NCI-H2107 treated with DMSO at 0.1 percent for 48 hours (cell line): ENCODE measurements at regions not wholly inside any gene's neighbourhood (a gene's known extent, or its start where the extent isn't known, plus 50 kb on each side); places are given as distances from the start of the nearest gene placed in this dataset.
"Not testable (repeated sequence)": the region's sequence is repeated elsewhere in the genome, so short reads cannot be mapped to it uniquely, and the experiment has no call there.

Source experiments
- DNase-seq: peaks from one replicate; lab custom pipeline; 2025; ENCODE audit not compliant: unreplicated experiment; lab: John Stamatoyannopoulos, UW

DNA sequence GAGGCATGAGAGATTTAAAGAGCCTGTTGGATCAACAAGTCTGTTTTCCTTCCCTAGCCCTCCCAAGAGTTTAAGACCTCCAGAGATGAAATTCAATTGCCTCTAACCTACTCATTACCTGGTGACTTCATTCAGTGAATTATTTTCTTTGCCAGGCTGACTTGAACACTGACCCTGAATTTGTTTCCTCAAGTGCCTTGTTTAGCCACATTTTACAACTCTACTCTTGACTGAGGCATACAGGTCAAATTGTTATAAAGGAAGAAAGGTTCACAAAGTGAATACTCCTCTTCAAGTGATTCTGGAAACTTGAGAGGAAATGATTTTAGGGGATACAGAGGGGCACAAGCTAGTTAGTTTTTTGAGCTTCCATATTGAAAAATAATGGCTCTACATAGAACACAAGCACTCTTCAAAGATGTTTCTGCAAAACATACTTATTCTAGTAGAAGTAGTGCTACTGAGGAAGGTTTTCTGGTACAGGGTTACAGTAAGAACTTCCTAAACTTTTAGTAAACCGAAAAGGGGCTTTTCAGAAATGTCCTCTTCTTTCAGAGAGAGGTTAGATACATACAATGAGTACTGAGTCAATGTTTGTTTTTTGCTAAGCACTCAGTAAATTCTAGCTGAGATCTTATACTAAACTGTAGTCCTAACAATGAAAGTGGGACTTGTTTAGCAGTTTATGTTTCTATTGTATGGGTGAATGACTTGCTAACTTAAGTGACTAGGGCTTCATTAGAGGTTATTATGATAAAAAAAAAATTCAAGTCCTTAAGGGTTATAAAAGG, 137.4 kb upstream of the SATB1 start:
- DNase-seq: no peak

DNA sequence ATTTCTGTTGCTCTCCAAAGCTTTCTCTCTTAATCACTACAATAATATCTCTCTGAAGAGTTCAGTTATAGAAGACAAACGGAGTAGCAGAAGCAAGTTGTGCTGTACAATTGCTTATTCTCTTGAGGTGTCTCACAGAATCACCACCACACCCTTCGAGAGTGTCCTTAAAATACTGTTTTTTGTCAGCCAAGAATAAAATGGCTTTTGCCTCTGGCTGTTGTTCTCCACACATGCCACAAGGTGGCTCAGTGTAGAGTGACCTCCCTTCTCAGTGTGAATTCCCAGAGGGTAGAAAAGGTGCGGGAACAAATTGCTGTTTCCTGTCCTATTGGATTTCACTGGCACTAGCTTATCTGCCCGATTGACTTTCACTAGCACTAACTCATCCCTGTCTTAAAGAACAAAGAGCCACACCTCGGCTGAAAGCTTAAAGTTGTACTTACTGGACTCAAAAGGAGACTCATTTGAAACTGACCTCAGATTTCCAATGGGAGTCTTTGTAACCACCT, 134.2 kb upstream of the SATB1 start:
- peak; percentile 59 for DNase-seq

DNA sequence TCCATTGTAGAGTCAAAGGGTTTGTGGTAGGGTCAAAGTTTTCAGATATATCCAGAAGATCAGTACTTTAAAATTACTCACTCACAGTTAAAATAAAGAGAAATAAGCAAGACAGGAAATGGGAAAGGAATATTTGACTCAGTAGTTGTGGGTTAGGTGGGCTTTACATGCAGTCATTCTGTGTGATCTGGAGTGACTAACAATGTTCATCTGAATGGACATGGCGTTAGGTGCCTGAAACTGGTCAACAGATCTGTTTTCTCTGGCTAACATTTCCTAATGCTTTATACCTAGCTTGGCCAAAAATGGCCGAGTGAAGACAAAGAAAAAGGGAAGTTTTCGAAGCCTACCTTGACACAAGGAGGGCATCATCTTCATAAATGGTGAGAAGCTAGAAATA, 133.4 kb upstream of the SATB1 start:
- no peak for DNase-seq

DNA sequence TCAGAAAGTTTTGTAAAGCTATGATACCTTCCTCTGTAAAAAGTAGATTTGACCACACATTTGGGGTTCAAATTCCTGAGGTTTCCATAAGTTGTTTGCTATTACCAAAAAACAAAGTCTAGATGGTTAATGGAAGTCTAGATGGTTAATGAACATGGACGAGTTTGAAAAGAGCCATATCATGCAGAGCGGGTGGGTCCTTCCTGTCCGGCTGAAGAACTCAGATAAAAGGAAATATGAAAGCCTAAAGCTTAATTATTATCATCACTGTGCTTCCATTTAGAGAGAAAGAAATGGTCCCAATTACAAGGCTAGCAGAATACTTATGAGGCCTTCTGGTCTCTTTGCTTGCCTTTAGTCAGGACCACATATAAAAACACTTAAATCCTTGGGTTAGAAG, 132.1 kb upstream of the SATB1 start:
- DNase-seq: no peak

DNA sequence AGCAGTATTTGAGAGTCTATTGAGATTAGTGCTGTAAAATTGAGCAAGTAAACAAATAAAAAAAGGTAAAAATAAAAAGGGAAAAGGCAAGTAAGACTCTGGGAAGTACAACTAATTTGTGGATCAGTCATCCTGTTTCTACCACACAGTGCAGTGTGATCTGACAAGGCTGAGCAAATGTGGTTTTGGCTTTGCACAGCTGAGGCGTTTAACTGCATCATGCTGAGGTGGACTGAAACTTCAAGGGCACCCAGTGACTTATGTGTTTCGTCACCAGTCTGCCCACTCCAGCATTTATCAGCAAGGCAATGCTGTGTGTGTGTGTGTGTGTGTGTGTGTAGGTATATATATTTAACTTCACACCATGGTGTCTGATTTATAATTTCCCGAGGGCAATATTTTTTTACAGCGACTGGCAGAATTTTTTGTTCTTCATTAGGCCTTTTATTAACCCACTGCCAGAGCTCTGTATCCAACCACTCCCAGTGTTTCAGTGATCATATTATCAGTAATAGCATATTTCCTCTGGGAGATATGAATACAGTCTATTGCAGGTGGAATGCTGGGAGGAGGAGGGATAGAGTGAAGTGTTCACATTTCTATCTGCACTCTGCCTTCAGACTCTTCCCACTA, 131.5 kb upstream of the SATB1 start:
- no peak for DNase-seq

DNA sequence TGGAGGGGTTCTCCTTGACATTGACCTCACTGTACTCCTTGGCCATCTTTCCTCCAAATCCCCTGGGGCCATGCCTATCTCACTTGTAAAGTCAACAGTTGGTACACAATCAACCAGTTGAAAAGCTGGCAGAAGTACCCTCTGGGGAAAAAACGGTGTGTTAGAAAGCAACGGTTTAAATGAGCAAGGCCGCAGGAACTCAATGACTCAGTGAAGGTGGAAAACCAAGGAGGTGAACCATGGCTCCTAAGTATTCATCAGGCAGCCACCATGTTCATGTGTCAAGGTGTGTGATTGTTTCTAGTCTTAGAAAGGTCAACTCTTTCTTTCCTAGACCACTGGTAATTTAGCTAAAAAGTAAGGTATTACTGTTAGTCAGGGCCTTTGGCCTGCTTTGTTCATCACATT, 130.9 kb upstream of the SATB1 start:
- DNase-seq: no peak

DNA sequence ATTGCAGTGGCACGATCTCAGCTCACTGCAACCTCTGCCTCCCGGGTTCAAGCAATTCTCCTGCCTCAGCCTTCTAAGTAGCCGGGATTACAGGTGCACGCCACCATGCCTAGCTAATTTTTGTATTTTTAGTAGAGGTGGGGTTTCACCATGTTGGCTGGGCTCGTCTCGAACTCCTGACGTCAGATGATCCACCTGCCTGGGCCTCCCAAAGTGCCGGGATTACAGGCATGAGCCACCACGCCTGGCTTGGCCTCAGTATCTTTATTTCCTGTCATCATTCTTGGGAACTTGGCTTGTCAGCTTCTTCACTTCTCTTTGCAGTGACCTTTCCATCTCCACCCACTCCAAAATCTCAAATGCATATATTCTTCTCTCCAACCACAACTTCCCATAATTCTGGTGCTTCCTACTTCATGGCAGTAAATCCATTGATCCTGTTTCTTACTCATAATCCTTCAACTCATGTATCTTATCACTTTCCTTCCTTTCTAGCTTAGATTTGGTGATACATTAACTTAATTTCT, 127.5 kb upstream of the SATB1 start:
- not testable (repeated sequence) for DNase-seq

DNA sequence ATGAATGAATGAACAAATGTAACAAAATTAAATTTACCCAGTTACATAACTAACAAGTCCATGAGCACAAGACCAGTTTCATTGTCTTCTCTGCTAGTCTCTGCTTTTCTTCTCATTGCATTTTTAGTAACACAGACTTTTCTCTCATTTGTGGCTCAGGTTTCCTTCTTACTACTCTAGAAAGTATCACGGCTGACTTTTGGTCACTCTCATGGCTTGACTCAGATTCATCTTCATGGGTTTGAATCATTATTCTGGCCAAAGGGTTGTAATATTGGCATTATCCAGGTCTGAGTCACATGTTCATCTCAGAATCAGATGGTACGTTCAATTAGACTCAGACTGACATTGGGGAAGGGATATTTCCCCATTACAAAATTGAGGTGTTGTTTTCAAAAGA, 121.5 kb upstream of the SATB1 start:
- DNase-seq: no peak

DNA sequence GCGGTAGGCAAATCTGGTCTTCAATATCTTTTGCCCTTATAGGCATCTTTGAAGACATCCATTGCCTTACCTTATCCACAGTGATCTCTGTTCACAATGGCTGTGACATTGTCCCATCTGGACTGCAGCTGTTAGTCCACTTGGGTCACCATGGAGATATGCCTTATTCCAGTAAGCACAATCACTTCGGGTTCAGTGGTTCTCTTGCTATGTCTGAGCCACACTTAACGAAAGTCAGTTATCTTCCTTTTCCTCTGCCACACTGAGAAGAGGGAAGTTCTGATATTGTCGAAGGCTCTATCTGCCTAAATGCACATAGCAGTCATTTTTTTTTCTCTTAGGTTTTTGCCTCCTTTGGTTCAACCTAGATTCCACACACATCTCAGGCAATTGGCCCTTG, 119.0 kb upstream of the SATB1 start:
- no peak for DNase-seq

DNA sequence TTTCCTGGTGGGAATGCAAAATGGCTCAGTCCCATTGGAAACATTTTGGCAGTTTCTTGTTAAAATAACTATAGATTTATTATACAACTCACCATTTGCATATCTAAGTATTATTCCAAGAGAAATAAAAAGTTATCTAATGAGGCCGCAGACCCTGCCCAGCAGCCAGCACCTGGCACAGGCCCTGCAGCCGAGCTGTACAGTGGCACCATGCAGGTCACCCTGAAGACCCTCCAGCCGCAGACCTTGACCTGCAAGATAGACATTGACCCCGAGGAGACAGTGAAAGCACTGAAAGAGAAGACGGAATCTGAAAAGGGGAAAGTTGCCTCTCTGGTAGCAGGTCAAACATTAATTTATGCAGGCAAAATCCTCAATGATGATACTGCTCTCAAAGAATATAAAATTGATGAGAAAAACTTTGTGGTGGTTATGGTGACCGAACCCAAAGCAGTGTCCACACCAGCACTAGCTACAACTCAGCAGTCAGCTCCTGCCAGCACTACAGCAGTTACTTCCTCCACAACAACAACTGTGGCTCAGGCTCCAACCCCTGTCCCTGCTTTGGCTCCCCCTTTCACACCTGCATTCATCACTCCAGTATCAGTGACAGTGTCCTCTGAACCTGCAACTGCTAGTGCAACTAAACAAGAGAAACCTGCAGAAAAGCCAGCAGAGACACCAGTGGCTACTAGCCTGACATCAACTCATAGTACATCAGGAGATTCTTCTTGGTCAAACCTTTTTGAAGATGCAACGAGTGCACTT, 113.5 kb upstream of the SATB1 start:
- no peak for DNase-seq

DNA sequence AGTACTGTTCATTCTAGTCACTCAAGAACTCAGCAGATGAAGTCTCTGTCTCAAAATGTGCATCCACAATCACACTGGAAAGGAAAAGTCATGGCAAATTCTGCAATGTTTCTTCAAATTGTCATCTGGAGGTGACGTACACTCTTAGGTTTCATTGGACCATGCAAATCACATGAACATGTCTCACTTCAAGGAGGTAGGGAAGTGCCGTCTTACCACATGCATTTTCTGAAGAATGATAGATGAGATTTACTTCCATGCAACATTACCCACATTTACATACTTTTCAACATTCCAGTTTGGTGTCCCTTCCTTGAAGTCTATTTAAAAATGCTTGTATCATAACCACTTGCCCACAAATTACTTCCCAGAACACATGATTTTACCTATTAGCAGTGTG, 107.9 kb upstream of the SATB1 start:
- DNase-seq: no peak

DNA sequence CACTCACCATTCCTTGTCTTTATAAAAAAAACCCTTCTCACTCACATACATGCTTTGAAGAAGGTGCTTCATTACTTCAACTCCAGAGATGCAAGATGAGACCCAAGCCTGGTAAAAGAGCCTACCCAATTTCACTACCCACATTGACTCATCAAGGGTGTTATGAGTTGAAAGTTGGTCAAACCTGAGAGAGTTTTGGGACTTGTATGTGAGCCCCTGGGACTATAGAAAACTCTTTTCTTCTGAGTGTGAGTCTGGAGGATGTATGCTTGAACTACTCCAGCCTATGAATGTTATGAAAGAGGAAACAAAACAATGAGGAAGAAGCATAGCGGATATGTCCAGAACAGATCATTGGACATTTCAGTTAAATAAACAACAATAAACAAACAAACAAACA, 106.5 kb upstream of the SATB1 start:
- no peak for DNase-seq

DNA sequence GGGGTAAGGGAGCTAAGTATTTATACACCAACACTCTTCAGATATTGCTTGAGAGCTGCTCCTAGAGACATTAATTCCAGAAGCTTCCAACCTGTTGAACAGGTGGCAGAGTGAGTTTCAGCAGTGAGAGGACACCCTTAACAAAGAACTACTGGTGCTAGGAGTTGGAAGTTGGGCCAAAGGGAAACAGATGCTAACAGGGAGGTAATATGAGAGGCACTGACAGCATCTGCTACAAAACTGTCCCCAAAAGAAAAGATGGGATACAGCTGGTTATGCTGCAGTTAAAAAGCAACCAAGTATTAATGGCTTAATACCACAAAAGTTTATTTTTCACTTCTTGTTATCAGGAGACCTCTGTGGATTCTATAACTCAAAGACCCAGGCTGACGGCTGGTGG, 104.5 kb upstream of the SATB1 start:
- no peak for DNase-seq

DNA sequence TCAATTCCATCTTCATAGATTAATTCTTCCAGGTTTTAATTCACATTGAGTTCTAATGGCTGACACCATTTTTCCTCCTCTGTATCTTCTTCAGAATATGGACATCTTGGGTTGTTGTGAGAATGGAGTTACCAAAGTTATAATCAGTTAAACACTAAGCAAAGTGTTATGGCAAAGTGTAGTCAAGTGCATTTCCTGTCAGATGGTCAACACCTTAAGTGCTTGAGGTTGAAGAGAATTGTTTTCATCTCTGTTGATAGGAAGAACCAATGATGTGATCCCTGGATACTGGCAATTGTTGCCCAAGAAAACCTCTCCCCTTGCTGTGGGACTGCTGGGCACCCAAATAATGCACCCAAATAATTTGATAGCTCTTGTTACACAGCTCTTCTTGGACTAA, 102.6 kb upstream of the SATB1 start:
- DNase-seq: no peak

DNA sequence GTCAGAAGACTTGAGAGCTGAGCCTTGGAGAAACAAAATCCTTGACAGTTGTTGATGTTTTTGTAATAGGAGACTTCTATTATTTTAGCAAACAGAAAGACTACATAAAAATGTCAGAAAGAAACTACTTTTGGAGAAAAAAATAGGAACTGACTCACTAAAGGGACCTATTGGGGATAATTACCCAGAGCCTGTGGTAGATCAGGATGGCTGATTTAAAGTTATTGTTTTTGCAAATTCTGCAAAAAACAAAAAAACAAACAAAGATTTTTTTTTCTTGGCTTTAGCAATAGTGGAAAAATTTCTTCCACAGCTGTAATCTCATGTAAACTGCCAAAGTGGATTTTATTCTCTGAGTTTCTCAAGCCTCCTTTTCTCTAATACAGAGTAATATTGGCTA, 101.5 kb upstream of the SATB1 start:
- no peak for DNase-seq

DNA sequence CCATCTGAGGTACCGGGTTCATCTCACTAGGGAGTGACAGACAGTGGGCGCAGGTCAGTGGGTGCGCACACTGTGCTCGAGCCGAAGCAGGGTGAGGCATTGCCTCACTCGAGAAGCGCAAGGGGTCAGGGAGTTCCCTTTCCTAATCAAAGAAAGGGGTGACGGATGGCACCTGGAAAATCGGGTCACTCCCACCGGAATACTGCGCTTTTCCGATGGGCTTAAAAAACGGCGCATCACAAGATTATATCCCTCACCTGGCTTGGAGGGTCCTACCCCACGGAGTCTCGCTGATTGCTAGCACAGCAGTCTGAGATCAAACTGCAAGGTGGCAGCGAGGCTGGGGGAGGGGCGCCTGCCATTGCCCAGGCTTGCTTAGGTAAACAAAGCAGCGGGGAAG, 91.0 kb upstream of the SATB1 start:
- not testable (repeated sequence) for DNase-seq

DNA sequence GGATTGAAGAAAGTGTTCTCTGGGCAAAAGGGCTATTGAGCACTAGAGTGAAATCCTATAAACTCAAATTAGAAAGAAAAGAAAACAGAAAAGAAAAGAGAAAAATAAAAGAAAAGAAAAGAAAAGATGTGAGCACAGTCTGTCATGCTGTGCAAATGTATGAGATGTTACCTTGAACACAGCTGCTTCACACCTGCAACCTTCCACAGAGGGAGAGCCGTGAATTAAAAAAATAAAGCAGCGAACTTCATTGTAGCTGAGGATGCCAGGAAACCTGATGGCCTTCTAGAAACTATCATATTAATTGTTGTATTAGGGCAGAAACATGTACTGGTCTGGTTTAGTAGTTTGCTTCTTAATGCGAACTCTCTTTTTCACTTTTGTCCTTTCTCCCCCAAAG, 88.0 kb upstream of the SATB1 start:
- no peak for DNase-seq

DNA sequence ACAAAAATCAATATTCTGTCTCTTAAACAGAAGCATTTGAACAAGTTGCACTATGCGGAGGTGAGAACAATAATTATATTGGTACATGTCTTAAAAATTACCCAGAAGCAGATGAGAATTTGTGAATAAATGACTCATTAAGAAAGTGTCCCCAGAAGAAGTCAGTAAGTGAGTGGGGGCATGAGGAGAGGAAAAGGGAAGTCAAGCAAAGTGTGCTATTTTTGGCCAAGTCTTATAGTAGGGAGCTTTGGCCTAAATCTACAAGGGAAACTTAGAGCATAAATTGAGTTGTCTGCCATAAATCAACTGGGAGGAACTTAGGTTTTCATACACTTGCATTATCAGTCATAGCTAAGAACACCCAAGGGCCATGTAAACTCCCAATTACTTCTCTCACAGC, 86.9 kb upstream of the SATB1 start:
- DNase-seq: no peak

DNA sequence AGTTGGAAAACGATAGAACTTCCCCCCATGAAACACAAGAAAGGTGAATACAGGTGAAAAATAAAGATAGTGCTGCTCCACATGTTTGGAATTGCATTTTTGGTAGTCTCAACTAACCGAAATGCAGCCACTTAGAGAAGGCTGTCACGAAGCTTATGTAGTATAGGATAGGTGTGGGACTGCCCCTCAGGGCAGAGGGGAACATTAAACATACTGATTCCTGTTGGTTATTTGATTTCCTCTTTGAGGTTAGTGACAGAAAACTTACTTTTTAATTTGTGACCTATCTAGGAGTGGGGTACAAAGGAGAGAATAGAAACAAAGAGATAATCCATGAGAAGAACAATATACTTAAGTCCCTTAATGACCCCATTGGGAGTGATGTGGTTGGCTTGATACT, 85.8 kb upstream of the SATB1 start:
- DNase-seq: no peak

DNA sequence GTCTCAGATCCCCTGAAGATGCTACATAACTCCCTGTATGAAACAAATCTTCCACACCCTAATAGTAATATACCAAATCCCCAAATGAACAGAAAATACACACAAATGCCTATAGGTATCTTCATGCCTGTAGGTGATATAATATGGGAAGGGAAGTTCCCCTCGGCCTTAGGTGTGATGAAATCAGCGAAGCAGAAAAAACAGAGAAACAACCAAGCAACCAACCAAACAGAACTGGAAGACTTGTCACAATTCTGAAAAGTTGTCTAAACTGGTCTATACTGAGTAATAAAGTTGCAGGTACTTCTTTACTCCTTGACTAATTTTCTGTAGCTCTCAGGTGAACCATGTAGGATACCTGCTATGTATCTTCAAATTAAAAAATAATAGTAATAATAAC, 82.2 kb upstream of the SATB1 start:
- no peak for DNase-seq

DNA sequence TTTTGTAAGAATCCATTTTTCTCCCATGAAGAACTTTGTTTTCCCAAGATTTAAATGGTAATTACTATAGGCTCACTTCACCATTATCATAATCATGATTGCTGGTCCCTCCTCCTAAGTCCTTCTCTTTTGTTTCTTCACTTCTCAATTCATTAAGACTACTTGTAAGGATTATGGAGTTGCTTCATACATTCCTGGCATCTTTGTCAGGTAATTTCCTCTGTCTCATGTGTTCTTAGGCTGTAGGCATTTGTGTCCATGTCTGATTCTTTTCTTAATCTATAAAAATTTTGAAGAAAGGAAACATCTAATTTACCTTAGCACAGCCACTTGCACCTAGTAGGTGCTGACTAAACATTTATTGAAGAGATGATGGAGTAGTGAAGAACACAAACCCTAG, 79.9 kb upstream of the SATB1 start:
- no peak for DNase-seq
